T-helper 1 cell treated with Interleukin-12 subunit alpha and Interleukin-12 subunit beta and Interleukin-4 antibody, amounts not matched to agents 30 μg/mL and 1 μg/mL, for 36 hours (primary cell): ENCODE measurements at regions not wholly inside any gene's neighbourhood (a gene's known extent, or its start where the extent isn't known, plus 50 kb on each side); places are given as distances from the start of the nearest gene placed in this dataset.

Experiments used
- H3K27ac Mint-ChIP-seq: one replicate; pipeline ENCODE4 v1.8.0; 2021; ENCODE audit warnings: mild to moderate bottlenecking, mixed read lengths
- H3K27me3 Mint-ChIP-seq: one replicate; pipeline ENCODE4 v1.8.0; 2021; ENCODE audit warnings: low read depth, mixed read lengths
- H3K36me3 Mint-ChIP-seq: one replicate; pipeline ENCODE4 v1.8.0; 2021; ENCODE audit warnings: low read depth, mixed read lengths
- H3K4me1 Mint-ChIP-seq: one replicate; pipeline ENCODE4 v1.8.0; 2021; ENCODE audit warnings: low read depth, mixed read lengths
- H3K4me3 Mint-ChIP-seq: one replicate; pipeline ENCODE4 v1.8.0; 2021; ENCODE audit warnings: mild to moderate bottlenecking, moderate library complexity, mixed read lengths
- H3K9me3 Mint-ChIP-seq: one replicate; pipeline ENCODE4 v1.8.0; 2021; ENCODE audit warnings: mixed read lengths

- Mint-ChIP-seq H3K36me3 (no peaks in the 10 kb centered on the region), H3K9me3 (no peaks in the 10 kb centered on the region), H3K4me1 (no peaks in the 10 kb centered on the region), H3K27me3 (no peaks in the 10 kb centered on the region), H3K4me3 (no peak overlapping the region), H3K27ac (no peak overlapping the region)
These were observed 1600.5 kb upstream of the TENM3 start for GRCh38 chr4:180642732-180643131.

- H3K36me3 Mint-ChIP-seq = no peaks in the 10 kb centered on the region
- H3K4me1 Mint-ChIP-seq = no peaks in the 10 kb centered on the region
- H3K4me3 Mint-ChIP-seq = no peak overlapping the region
- H3K27me3 Mint-ChIP-seq = no peaks in the 10 kb centered on the region
- H3K9me3 Mint-ChIP-seq = no peaks in the 10 kb centered on the region
- H3K27ac Mint-ChIP-seq = no peak overlapping the region
These were observed 1592.9 kb upstream of the TENM3 start for GRCh38 chr4:180650273-180650672.

GRCh38 chr4:180652533-180652932, 1590.7 kb upstream of the TENM3 start:
- Mint-ChIP-seq H3K4me3 (no peak overlapping the region), H3K9me3 (no peaks in the 10 kb centered on the region), H3K36me3 (no peaks in the 10 kb centered on the region), H3K4me1 (no peaks in the 10 kb centered on the region), H3K27me3 (no peaks in the 10 kb centered on the region), H3K27ac (no peak overlapping the region)

GRCh38 chr4:180655886-180656285, 1587.3 kb upstream of the TENM3 start:
- H3K27ac Mint-ChIP-seq = no peak overlapping the region
- no peak overlapping the region for H3K4me3 Mint-ChIP-seq
- H3K36me3 Mint-ChIP-seq = no peaks in the 10 kb centered on the region
- H3K27me3 Mint-ChIP-seq = no peaks in the 10 kb centered on the region
- no peaks in the 10 kb centered on the region for H3K9me3 Mint-ChIP-seq
- no peaks in the 10 kb centered on the region for H3K4me1 Mint-ChIP-seq

- Mint-ChIP-seq H3K4me3 (no peak overlapping the region), H3K36me3 (no peaks in the 10 kb centered on the region), H3K9me3 (no peaks in the 10 kb centered on the region), H3K4me1 (no peaks in the 10 kb centered on the region), H3K27ac (no peak overlapping the region), H3K27me3 (no peaks in the 10 kb centered on the region)
These were observed 1585.3 kb upstream of the TENM3 start for GRCh38 chr4:180657881-180658280.

- Mint-ChIP-seq H3K4me3 (no peak overlapping the region), H3K36me3 (no peaks in the 10 kb centered on the region), H3K27me3 (no peaks in the 10 kb centered on the region), H3K9me3 (no peaks in the 10 kb centered on the region), H3K4me1 (no peaks in the 10 kb centered on the region), H3K27ac (no peak overlapping the region)
These were observed 1578.3 kb upstream of the TENM3 start for GRCh38 chr4:180664766-180665368.

- H3K36me3 Mint-ChIP-seq = no peaks in the 10 kb centered on the region
These were observed 1577.7 kb upstream of the TENM3 start for GRCh38 chr4:180665481-180665880.

GRCh38 chr4:180665994-180666824, 1577.0 kb upstream of the TENM3 start:
- no peaks in the 10 kb centered on the region for H3K9me3 Mint-ChIP-seq
- H3K4me3 Mint-ChIP-seq = no peak overlapping the region

More at GRCh38 chr4:180665481-180665880, 1577.7 kb upstream of the TENM3 start:
- Mint-ChIP-seq H3K4me1 (no peaks in the 10 kb centered on the region), H3K27me3 (no peaks in the 10 kb centered on the region), H3K9me3 (no peaks in the 10 kb centered on the region), H3K4me3 (no peak overlapping the region), H3K27ac (no peak overlapping the region)

GRCh38 chr4:180668732-180669131, 1574.5 kb upstream of the TENM3 start:
- Mint-ChIP-seq H3K9me3 (no peaks in the 10 kb centered on the region), H3K36me3 (no peaks in the 10 kb centered on the region), H3K4me1 (no peaks in the 10 kb centered on the region), H3K4me3 (no peak overlapping the region), H3K27me3 (no peaks in the 10 kb centered on the region), H3K27ac (no peak overlapping the region)

More at GRCh38 chr4:180665994-180666824, 1577.0 kb upstream of the TENM3 start:
- Mint-ChIP-seq H3K36me3 (no peaks in the 10 kb centered on the region), H3K27me3 (no peaks in the 10 kb centered on the region), H3K27ac (no peak overlapping the region), H3K4me1 (no peaks in the 10 kb centered on the region)

GRCh38 chr4:180669680-180670079, 1573.5 kb upstream of the TENM3 start:
- H3K4me3 Mint-ChIP-seq = no peak overlapping the region
- H3K36me3 Mint-ChIP-seq = no peaks in the 10 kb centered on the region
- no peaks in the 10 kb centered on the region for H3K27me3 Mint-ChIP-seq
- no peaks in the 10 kb centered on the region for H3K4me1 Mint-ChIP-seq
- no peak overlapping the region for H3K27ac Mint-ChIP-seq
- H3K9me3 Mint-ChIP-seq = no peaks in the 10 kb centered on the region

- no peaks in the 10 kb centered on the region for H3K36me3 Mint-ChIP-seq
- H3K9me3 Mint-ChIP-seq = no peaks in the 10 kb centered on the region
- H3K27ac Mint-ChIP-seq = no peak overlapping the region
- H3K27me3 Mint-ChIP-seq = no peaks in the 10 kb centered on the region
- H3K4me3 Mint-ChIP-seq = no peak overlapping the region
- no peaks in the 10 kb centered on the region for H3K4me1 Mint-ChIP-seq
These were observed 1568.4 kb upstream of the TENM3 start for GRCh38 chr4:180674619-180675358.

- Mint-ChIP-seq H3K27me3 (no peaks in the 10 kb centered on the region), H3K4me3 (no peak overlapping the region), H3K9me3 (no peaks in the 10 kb centered on the region), H3K4me1 (no peaks in the 10 kb centered on the region), H3K36me3 (no peaks in the 10 kb centered on the region), H3K27ac (no peak overlapping the region)
These were observed 1567.9 kb upstream of the TENM3 start for GRCh38 chr4:180675359-180675650.

GRCh38 chr4:180680305-180680704, 1562.9 kb upstream of the TENM3 start:
- Mint-ChIP-seq H3K4me3 (no peak overlapping the region), H3K27ac (no peak overlapping the region), H3K4me1 (no peaks in the 10 kb centered on the region), H3K27me3 (no peaks in the 10 kb centered on the region), H3K9me3 (no peaks in the 10 kb centered on the region), H3K36me3 (no peaks in the 10 kb centered on the region)

- Mint-ChIP-seq H3K27me3 (no peaks in the 10 kb centered on the region), H3K4me1 (no peaks in the 10 kb centered on the region), H3K36me3 (no peaks in the 10 kb centered on the region), H3K4me3 (no peak overlapping the region), H3K9me3 (no peaks in the 10 kb centered on the region), H3K27ac (no peak overlapping the region)
These were observed 1560.4 kb upstream of the TENM3 start for GRCh38 chr4:180682776-180683175.

- no peak overlapping the region for H3K4me3 Mint-ChIP-seq
- no peak overlapping the region for H3K27ac Mint-ChIP-seq
- no peaks in the 10 kb centered on the region for H3K9me3 Mint-ChIP-seq
These were observed 1560.0 kb upstream of the TENM3 start for GRCh38 chr4:180683186-180683585.

More at GRCh38 chr4:180683186-180683585, 1560.0 kb upstream of the TENM3 start:
- H3K4me1 Mint-ChIP-seq = no peaks in the 10 kb centered on the region
- no peaks in the 10 kb centered on the region for H3K36me3 Mint-ChIP-seq
- H3K27me3 Mint-ChIP-seq = no peaks in the 10 kb centered on the region
